CD14-positive monocyte (primary cell): ENCODE measurements at regions not wholly inside any gene's neighbourhood (a gene's known extent, or its start where the extent isn't known, plus 50 kb on each side); places are given as distances from the start of the nearest gene placed in this dataset.

Experiments used
- DNase-seq, 3 donors: peaks; one replicate each; pipeline ENCODE4 v3.0.0-alpha.2; 2011 to 2022
- H2AFZ ChIP-seq: 2 replicates; pipeline ENCODE4 v1.6.0; 2012; ENCODE audit warnings: mild to moderate bottlenecking, low read depth, low read length, inconsistent platforms; ENCODE audit not compliant: insufficient read depth, poor library complexity, severe bottlenecking
- H3K27ac ChIP-seq, 2 donors: 1 replicate in 1 of 2; 2 replicates in 1 of 2; pipeline ENCODE4 v1.5.1; 2012 to 2013; ENCODE audit warnings: low read length in 2 of 2, control low read depth in 1 of 2, inconsistent platforms in 1 of 2, low read depth in 1 of 2, mild to moderate bottlenecking in 1 of 2
- H3K27me3 ChIP-seq, 2 donors: one replicate each; pipeline versions ENCODE4 v1.6.0 to v1.6.1; 2011 to 2013; ENCODE audit warnings: low read length in 2 of 2; ENCODE audit not compliant: control insufficient read depth in 2 of 2, insufficient read depth in 2 of 2
- H3K36me3 ChIP-seq, 2 donors: replicated peaks in 1 of 2; 1 replicate in 1 of 2; 2 replicates in 1 of 2; pipeline versions ENCODE4 v1.5.1 to v1.6.1; 2012 to 2013; ENCODE audit warnings: low read length in 2 of 2, control low read depth in 1 of 2, inconsistent platforms in 1 of 2, mild to moderate bottlenecking in 1 of 2; ENCODE audit not compliant: insufficient read depth in 2 of 2, control insufficient read depth in 1 of 2
- H3K4me1 ChIP-seq, 2 donors: 1 replicate in 1 of 2; 2 replicates in 1 of 2; pipeline versions ENCODE4 v1.5.1 to v1.6.1; 2012 to 2013; ENCODE audit warnings: low read length in 2 of 2, control low read depth in 1 of 2, inconsistent platforms in 1 of 2, mild to moderate bottlenecking in 1 of 2, moderate library complexity in 1 of 2; ENCODE audit not compliant: insufficient read depth in 2 of 2, control insufficient read depth in 1 of 2
- H3K4me2 ChIP-seq: replicated peaks from 2 replicates; pipeline ENCODE3; 2012; ENCODE audit warnings: low read length, moderate library complexity, mild to moderate bottlenecking; ENCODE audit not compliant: poor library complexity, severe bottlenecking; ENCODE audit errors: extremely low read depth
- H3K4me3 ChIP-seq, 3 experiments: fragments of 200-600 bp in 1 of 3; sonication (generic) in 1 of 3; replicated peaks in 1 of 3; 1 replicate in 2 of 3; 2 replicates in 1 of 3; pipeline ENCODE4 v1.5.1; 2011 to 2013; ENCODE audit warnings: low read length in 3 of 3, mild to moderate bottlenecking in 3 of 3, control low read depth in 2 of 3, low read depth in 2 of 3, inconsistent platforms in 1 of 3, moderate library complexity in 1 of 3
- H3K79me2 ChIP-seq: 2 replicates; pipeline ENCODE4 v1.6.0; 2012; ENCODE audit warnings: mild to moderate bottlenecking, control low read depth, inconsistent platforms, low read length, moderate library complexity; ENCODE audit not compliant: insufficient read depth
- H3K9ac ChIP-seq: 2 replicates; pipeline ENCODE4 v1.6.0; 2017; ENCODE audit warnings: low read length, mild to moderate bottlenecking; ENCODE audit not compliant: insufficient read depth, poor library complexity, severe bottlenecking
- H3K9me3 ChIP-seq, 2 donors: replicated peaks in 1 of 2; 1 replicate in 1 of 2; 2 replicates in 1 of 2; pipeline versions ENCODE4 v1.5.1 to v1.6.1; 2012 to 2013; ENCODE audit warnings: low read length in 2 of 2, control low read depth in 1 of 2; ENCODE audit not compliant: control insufficient read depth in 1 of 2, insufficient read depth in 1 of 2
- H4K20me1 ChIP-seq: 2 replicates; pipeline ENCODE4 v1.6.0; 2012; ENCODE audit warnings: mild to moderate bottlenecking, low read length, control low read depth, moderate library complexity; ENCODE audit not compliant: insufficient read depth
- H3K27ac Mint-ChIP-seq, 7 donors: one replicate each; pipeline ENCODE4 v1.8.0; 2020; ENCODE audit warnings: mild to moderate bottlenecking in 7 of 7, mixed read lengths in 7 of 7, moderate library complexity in 6 of 7, inconsistent platforms in 2 of 7
- H3K27me3 Mint-ChIP-seq, 3 donors: one replicate each; pipeline ENCODE4 v1.8.0; 2021 to 2022; ENCODE audit warnings: low read depth in 3 of 3, mild to moderate bottlenecking in 3 of 3, mixed read lengths in 3 of 3, moderate library complexity in 3 of 3, inconsistent platforms in 1 of 3
- H3K36me3 Mint-ChIP-seq, 2 donors: one replicate each; pipeline ENCODE4 v1.8.0; 2020; ENCODE audit warnings: mixed read lengths in 2 of 2, inconsistent platforms in 1 of 2, mild to moderate bottlenecking in 1 of 2
- H3K4me1 Mint-ChIP-seq: one replicate; pipeline ENCODE4 v1.8.0; 2020; ENCODE audit warnings: mild to moderate bottlenecking, mixed read lengths
- H3K4me3 Mint-ChIP-seq, 2 donors: one replicate each; pipeline ENCODE4 v1.8.0; 2020; ENCODE audit warnings: mild to moderate bottlenecking in 2 of 2, mixed read lengths in 2 of 2, moderate library complexity in 1 of 2
- H3K9me3 Mint-ChIP-seq, 7 donors: one replicate each; pipeline ENCODE4 v1.8.0; 2020 to 2022; ENCODE audit warnings: mixed read lengths in 7 of 7, mild to moderate bottlenecking in 6 of 7, moderate library complexity in 6 of 7, inconsistent platforms in 2 of 7
- WGBS: methylation state at CpG from one replicate; pipeline ENCODE4 v1.1.5; 2013; ENCODE audit warnings: missing lambda C conversion rate; ENCODE audit not compliant: insufficient coverage; 5-methylcytosine and 5-hydroxymethylcytosine counted together
- intact Hi-C, 2 donors: fragments of 100-400 bp; cut with micrococcal nuclease; formaldehyde crosslinking; loops; one replicate each; pipeline versions ENCODE4 v1.15.0 to v1.15.1; 2023
- TF ChIP-seq, protein P1 (sequence below): fragments of 200-600 bp; IDR thresholded peaks from one replicate; pipeline ENCODE4 v1.8.0; 2022; ENCODE audit warnings: antibody characterized with exemption, mild to moderate bottlenecking

DNA sequence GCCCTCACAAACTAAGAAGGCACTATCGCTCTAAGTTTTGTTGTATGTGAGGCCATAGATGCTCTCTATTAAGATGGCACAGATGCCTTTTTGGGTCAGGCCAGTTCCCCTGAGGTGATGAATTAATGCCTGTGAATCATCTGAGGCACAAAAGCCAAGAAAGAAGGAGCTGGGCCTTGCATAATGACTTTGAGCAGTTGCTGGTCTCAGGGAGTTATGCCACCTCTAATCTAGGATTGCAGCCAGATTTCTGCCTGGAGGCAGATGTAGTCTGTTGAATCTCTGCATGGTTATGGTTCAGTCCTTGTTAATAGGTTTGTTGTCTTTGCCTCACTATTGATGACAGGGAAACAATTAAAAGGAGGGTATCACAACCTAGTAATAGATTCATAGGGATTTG lies 168.1 kb upstream of the CHRM3 start:
- H3K9me3 ChIP-seq: peaks cover 4 to 10% of the 10 kb centered on the region in 2 donors
- no peaks in the 10 kb centered on the region for H3K4me1 ChIP-seq
- Mint-ChIP-seq H3K27ac (no peak overlapping the region), H3K4me3 (no peak overlapping the region), H3K4me1 (no peaks in the 10 kb centered on the region), H3K27me3 (no peaks in the 10 kb centered on the region), H3K9me3 (peaks cover 2 to 17% (median 11%) of the 10 kb centered on the region in 7 donors), H3K36me3 (no peaks in the 10 kb centered on the region)
- no peak for DNase-seq
- no peaks in the 10 kb centered on the region for H4K20me1 ChIP-seq
- H3K4me3 ChIP-seq: no peak overlapping the region
- no peak overlapping the region for H3K4me2 ChIP-seq
- no peaks in the 10 kb centered on the region for H3K36me3 ChIP-seq
- 83% methylated on average over 1 of the region's 1 CpG for WGBS
- intact Hi-C loops: no loop called here
- H3K27me3 ChIP-seq: no peaks in the 10 kb centered on the region
- H3K79me2 ChIP-seq: no peaks in the 10 kb centered on the region
- no peak overlapping the region for H2AFZ ChIP-seq
- TF ChIP-seq, protein P1, sequence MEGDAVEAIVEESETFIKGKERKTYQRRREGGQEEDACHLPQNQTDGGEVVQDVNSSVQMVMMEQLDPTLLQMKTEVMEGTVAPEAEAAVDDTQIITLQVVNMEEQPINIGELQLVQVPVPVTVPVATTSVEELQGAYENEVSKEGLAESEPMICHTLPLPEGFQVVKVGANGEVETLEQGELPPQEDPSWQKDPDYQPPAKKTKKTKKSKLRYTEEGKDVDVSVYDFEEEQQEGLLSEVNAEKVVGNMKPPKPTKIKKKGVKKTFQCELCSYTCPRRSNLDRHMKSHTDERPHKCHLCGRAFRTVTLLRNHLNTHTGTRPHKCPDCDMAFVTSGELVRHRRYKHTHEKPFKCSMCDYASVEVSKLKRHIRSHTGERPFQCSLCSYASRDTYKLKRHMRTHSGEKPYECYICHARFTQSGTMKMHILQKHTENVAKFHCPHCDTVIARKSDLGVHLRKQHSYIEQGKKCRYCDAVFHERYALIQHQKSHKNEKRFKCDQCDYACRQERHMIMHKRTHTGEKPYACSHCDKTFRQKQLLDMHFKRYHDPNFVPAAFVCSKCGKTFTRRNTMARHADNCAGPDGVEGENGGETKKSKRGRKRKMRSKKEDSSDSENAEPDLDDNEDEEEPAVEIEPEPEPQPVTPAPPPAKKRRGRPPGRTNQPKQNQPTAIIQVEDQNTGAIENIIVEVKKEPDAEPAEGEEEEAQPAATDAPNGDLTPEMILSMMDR: no peak
- no peak overlapping the region for H3K9ac ChIP-seq
- no peak overlapping the region for H3K27ac ChIP-seq

DNA sequence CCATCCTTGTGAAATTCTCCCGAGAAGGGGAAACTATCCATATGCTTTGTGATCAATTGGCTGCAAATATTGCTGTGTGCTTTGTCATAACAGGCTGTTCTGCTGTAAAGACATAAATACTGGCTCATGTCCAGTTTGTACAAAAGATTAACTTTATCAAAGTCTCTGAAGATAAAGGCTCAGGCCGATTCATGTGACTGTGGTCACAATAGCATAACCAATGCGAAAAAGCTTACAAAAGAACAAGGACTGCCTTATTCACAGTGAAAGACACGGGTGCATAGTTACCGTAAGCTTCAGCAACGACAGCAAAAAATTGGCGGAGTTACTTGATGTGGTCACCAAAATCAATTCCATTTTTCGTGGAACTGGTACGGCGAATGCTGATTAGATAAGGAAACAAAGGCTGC lies 173.6 kb upstream of the CHRM3 start:
- Histone ChIP-seq H3K4me1 (no peaks in the 10 kb centered on the region), H3K27me3 (no peaks in the 10 kb centered on the region), H3K4me2 (no peak overlapping the region), H3K36me3 (no peaks in the 10 kb centered on the region), H3K9me3 (peaks cover 0 to 6% of the 10 kb centered on the region in 2 donors), H3K27ac (no peak overlapping the region), H3K79me2 (no peaks in the 10 kb centered on the region), H4K20me1 (no peaks in the 10 kb centered on the region), H2AFZ (no peak overlapping the region), H3K4me3 (no peak overlapping the region), H3K9ac (no peak overlapping the region)
- peaks cover 0 to 9% (median 3%) of the 10 kb centered on the region in 7 donors for H3K9me3 Mint-ChIP-seq
- H3K36me3 Mint-ChIP-seq: no peaks in the 10 kb centered on the region
- no peak overlapping the region for H3K4me3 Mint-ChIP-seq
- H3K4me1 Mint-ChIP-seq: no peaks in the 10 kb centered on the region
- no peaks in the 10 kb centered on the region for H3K27me3 Mint-ChIP-seq
- TF ChIP-seq, protein P1: no peak
- DNase-seq: no peak
- intact Hi-C loops: no loop called here
- 93% methylated on average over 10 of the region's 10 CpGs for WGBS
- no peak overlapping the region for H3K27ac Mint-ChIP-seq
